ENCODE measurements at regions not wholly inside any gene's neighbourhood (a gene's known extent, or its start where the extent isn't known, plus 50 kb on each side); places are given as distances from the start of the nearest gene placed in this dataset.
A peak's percentile ranks its signal among the peaks of the same experiment; 100 is the strongest.

- H4K20me1 ChIP-seq (ENCODE audit: insufficient read depth, low read length): no peaks in the 10 kb centered on the region
- H3K9me3 ChIP-seq (ENCODE audit: low read length): no peaks in the 10 kb centered on the region
- no peak overlapping the region for H3K9ac ChIP-seq (ENCODE audit: insufficient read depth, low read depth, low read length)
- intact Hi-C loops (cut with micrococcal nuclease; ENCODE audit: unreplicated experiment): no loop called here
- no peak overlapping the region for H3K4me3 ChIP-seq (replicated peaks in 1 of 3; ENCODE audit: insufficient read depth in 1 of 3, low read depth in 2 of 3, low read length in 3 of 3)
- POLR2A ChIA-PET: no interaction called here
- H3K27me3 ChIP-seq (ENCODE audit: control insufficient read depth in 1 of 2, insufficient read depth in 2 of 2, low read length in 2 of 2): no peaks in the 10 kb centered on the region
- CTCF ChIA-PET (ENCODE audit: low intra/inter-chr PET ratio, low total read pairs): no interaction called here
- no peaks in the 10 kb centered on the region for H3K4me1 ChIP-seq (ENCODE audit: insufficient read depth, low read length)
- H3K36me3 ChIP-seq (replicated peaks in 1 of 2; ENCODE audit: control insufficient read depth in 1 of 2, insufficient read depth in 2 of 2, low read length in 2 of 2): no peaks in the 10 kb centered on the region
- no peak overlapping the region for H3K4me2 ChIP-seq (ENCODE audit: low read depth, low read length)
- no peaks in the 10 kb centered on the region for H3K79me2 ChIP-seq (ENCODE audit: insufficient read depth, low read length)
- in situ Hi-C loops (cut with HindIII; ENCODE audit: extremely low pct_ligation_motif_present, low pct_unique_long_range_greater_than_20kb): no loop called here
- BruUV-seq (replicated peaks): no TSS peak
- DNase-seq (ENCODE audit: low spot score) (no peak), ATAC-seq (no peak), FAIRE-seq (no peak)
- H2AFZ ChIP-seq (ENCODE audit: low read length): no peak overlapping the region
- no peak overlapping the region for H3K27ac ChIP-seq (ENCODE audit: extremely low read length, insufficient read depth, low read length)
- TF ChIP-seq ZNF530 (CRISPR knock-in tag; IDR thresholded peaks at IDR 0.05; ENCODE audit: low read depth): no peak
- TF ChIP-seq CREB1 (IDR thresholded peaks at IDR 0.05): peak; percentile 37; the same call in 1 of the 2 replicates
- no peak for TF ChIP-seq CREB1 (CRISPR knock-in tag; IDR thresholded peaks at IDR 0.05)
- WGBS (ENCODE audit: low lambda C conversion rate): 0% methylated on average over 1 of the region's 1 CpG
Measured at GRCh38 chr5:125189531-125189941, 443.1 kb upstream of the ZNF608 start.

GRCh38 chr5:125190232-125191087, 444.0 kb upstream of the ZNF608 start:
- TF ChIP-seq SRY (CRISPR knock-in tag; IDR thresholded peaks at IDR 0.05) (no peak), HMG20B (CRISPR knock-in tag; conservative IDR thresholded peaks at IDR 0.05) (no peak)
- Histone ChIP-seq H3K4me2 (ENCODE audit: low read depth, low read length) (no peak overlapping the region), H3K9ac (ENCODE audit: insufficient read depth, low read depth, low read length) (no peak overlapping the region), H2AFZ (ENCODE audit: low read length) (no peak overlapping the region), H4K20me1 (ENCODE audit: insufficient read depth, low read length) (no peaks in the 10 kb centered on the region), H3K4me1 (ENCODE audit: insufficient read depth, low read length) (no peaks in the 10 kb centered on the region), H3K9me3 (ENCODE audit: low read length) (no peaks in the 10 kb centered on the region), H3K27ac (ENCODE audit: extremely low read length, insufficient read depth, low read length) (no peak overlapping the region), H3K79me2 (ENCODE audit: insufficient read depth, low read length) (no peaks in the 10 kb centered on the region), H3K4me3 (replicated peaks in 1 of 3; ENCODE audit: insufficient read depth in 1 of 3, low read depth in 2 of 3, low read length in 3 of 3) (no peak overlapping the region), H3K27me3 (ENCODE audit: control insufficient read depth in 1 of 2, insufficient read depth in 2 of 2, low read length in 2 of 2) (no peaks in the 10 kb centered on the region), H3K36me3 (replicated peaks in 1 of 2; ENCODE audit: control insufficient read depth in 1 of 2, insufficient read depth in 2 of 2, low read length in 2 of 2) (no peaks in the 10 kb centered on the region)
- ChIA-PET POLR2A (no interaction called here), CTCF (ENCODE audit: low intra/inter-chr PET ratio, low total read pairs) (no interaction called here)
- FAIRE-seq (no peak), DNase-seq (ENCODE audit: low spot score) (no peak), ATAC-seq (no peak)
- no TSS peak for BruUV-seq (replicated peaks)
- intact Hi-C loops (cut with micrococcal nuclease; ENCODE audit: unreplicated experiment): no loop called here
- in situ Hi-C loops (cut with HindIII; ENCODE audit: extremely low pct_ligation_motif_present, low pct_unique_long_range_greater_than_20kb): no loop called here
- 2% methylated on average over 9 of the region's 9 CpGs for WGBS (ENCODE audit: low lambda C conversion rate)

Measured in HepG2 (cell line).